ENCODE measurements at regions not wholly inside any gene's neighbourhood (a gene's known extent, or its start where the extent isn't known, plus 50 kb on each side); places are given as distances from the start of the nearest gene placed in this dataset.
A peak's percentile ranks its signal among the peaks of the same experiment; 100 is the strongest.

- ATAC-seq: no peak
- Histone ChIP-seq H3K27me3 (no peaks in the 10 kb centered on the region), H3K9me3 (peaks cover 0 to 9% (median 0%) of the 10 kb centered on the region in 11 donors), H3K36me3 (no peaks in the 10 kb centered on the region), H3K4me1 (peaks cover 0 to 37% (median 0%) of the 10 kb centered on the region in 9 donors), H3K27ac (peak overlapping the region in 1 of 10 donors; percentile 23), H3K4me3 (no peak overlapping the region)
- TF ChIP-seq, protein P1, sequence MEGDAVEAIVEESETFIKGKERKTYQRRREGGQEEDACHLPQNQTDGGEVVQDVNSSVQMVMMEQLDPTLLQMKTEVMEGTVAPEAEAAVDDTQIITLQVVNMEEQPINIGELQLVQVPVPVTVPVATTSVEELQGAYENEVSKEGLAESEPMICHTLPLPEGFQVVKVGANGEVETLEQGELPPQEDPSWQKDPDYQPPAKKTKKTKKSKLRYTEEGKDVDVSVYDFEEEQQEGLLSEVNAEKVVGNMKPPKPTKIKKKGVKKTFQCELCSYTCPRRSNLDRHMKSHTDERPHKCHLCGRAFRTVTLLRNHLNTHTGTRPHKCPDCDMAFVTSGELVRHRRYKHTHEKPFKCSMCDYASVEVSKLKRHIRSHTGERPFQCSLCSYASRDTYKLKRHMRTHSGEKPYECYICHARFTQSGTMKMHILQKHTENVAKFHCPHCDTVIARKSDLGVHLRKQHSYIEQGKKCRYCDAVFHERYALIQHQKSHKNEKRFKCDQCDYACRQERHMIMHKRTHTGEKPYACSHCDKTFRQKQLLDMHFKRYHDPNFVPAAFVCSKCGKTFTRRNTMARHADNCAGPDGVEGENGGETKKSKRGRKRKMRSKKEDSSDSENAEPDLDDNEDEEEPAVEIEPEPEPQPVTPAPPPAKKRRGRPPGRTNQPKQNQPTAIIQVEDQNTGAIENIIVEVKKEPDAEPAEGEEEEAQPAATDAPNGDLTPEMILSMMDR (IDR thresholded peaks at IDR 0.05): peak in 4 of 9 donors; percentile 6 to 30 (median 26)
- DNase-seq: no peak
- 55 to 66% methylated on average over 3 of the region's 3 CpGs for WGBS, 2 donors
- intact Hi-C loops (cut with DNase I): no loop called here
Observed at GRCh38 chr3:187974871-187975271, 179.1 kb upstream of the LPP start.

- Histone ChIP-seq H3K4me3 (no peak overlapping the region), H3K36me3 (no peaks in the 10 kb centered on the region), H3K27ac (peak overlapping the region in 1 of 10 donors; percentile 23), H3K4me1 (peaks cover 0 to 43% (median 0%) of the 10 kb centered on the region in 9 donors), H3K9me3 (peaks cover 0 to 9% (median 0%) of the 10 kb centered on the region in 11 donors), H3K27me3 (no peaks in the 10 kb centered on the region)
- DNase-seq: peak in 1 of 2 donors; percentile 38
- peak in 4 of 8 donors; percentile 21 to 50 (median 34) for ATAC-seq
- intact Hi-C loops (cut with DNase I): no loop called here
- WGBS, 2 donors: 60 to 63% methylated on average over 7 of the region's 7 CpGs
- TF ChIP-seq, protein P1 (IDR thresholded peaks at IDR 0.05): no peak
Observed at GRCh38 chr3:187975561-187976364, 178.2 kb upstream of the LPP start.

DNA sequence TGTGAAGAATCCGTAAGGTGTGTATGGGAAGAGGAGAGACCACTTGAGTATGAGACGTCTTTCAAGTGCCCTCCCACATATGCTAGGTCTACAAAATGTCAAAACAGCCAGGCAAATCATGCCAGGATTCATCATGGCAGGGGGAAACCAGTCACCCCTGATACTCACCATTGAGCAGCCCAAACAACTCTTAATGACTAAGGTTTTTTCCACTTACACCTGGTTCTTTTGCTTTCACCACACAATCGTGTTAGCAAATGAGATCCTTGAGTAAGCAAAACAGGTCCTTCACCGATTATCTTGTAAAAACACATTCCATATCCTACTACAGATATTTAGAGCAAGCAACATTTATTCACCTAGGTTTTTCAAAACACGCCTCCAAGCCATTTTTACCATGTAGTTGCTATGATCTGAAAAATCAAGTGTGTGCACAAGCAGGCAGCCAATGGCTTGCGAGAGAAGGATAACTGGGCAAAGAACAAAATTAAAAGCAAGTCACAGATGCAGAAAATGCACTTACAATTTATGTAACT lies 177.5 kb upstream of the LPP start:
- TF ChIP-seq, protein P1 (IDR thresholded peaks at IDR 0.05): no peak
- no peak overlapping the region for H3K4me3 ChIP-seq
- peaks cover 0 to 9% (median 0%) of the 10 kb centered on the region in 11 donors for H3K9me3 ChIP-seq
- H3K4me1 ChIP-seq: peaks cover 0 to 48% (median 0%) of the 10 kb centered on the region in 9 donors
- no peaks in the 10 kb centered on the region for H3K36me3 ChIP-seq
- no peaks in the 10 kb centered on the region for H3K27me3 ChIP-seq
- ATAC-seq (no peak), DNase-seq (no peak)
- H3K27ac ChIP-seq: no peak overlapping the region
- intact Hi-C loops (cut with DNase I): no loop called here
- 88% methylated on average over 6 of the region's 6 CpGs for WGBS, 2 donors

DNA sequence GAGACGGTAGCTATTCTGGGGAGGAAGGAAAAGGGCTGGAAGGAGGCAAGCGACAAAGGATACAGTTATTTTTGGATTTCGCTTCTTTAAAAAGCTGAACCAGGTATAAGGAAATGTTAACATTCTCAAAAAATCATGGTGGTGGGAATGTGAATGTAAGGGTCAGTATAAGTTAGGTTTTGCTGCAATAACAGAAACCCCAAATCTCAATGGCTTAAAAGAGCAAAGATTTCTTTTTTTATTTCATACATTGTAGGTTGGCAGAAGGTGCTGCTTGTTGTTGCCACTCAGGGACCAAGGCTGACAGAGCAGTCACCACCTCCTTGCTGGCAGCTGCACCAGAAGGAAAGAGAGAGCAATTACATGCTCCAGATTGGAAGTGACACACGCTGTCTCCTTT lies 176.3 kb upstream of the LPP start:
- intact Hi-C loops (cut with DNase I): no loop called here
- 86 to 88% methylated on average over 4 of the region's 4 CpGs for WGBS, 2 donors
- TF ChIP-seq, protein P1 (IDR thresholded peaks at IDR 0.05): no peak
- ATAC-seq: no peak
- H3K36me3 ChIP-seq: no peaks in the 10 kb centered on the region
- H3K4me1 ChIP-seq: peaks cover 0 to 48% (median 4%) of the 10 kb centered on the region in 9 donors
- DNase-seq: no peak
- H3K4me3 ChIP-seq: no peak overlapping the region
- H3K9me3 ChIP-seq: peaks cover 0 to 9% (median 0%) of the 10 kb centered on the region in 11 donors
- H3K27ac ChIP-seq: no peak overlapping the region
- no peaks in the 10 kb centered on the region for H3K27me3 ChIP-seq
